ENCODE measurements at regions not wholly inside any gene's neighbourhood (a gene's known extent, or its start where the extent isn't known, plus 50 kb on each side); places are given as distances from the start of the nearest gene placed in this dataset.
A peak's percentile ranks its signal among the peaks of the same experiment; 100 is the strongest.

DNA sequence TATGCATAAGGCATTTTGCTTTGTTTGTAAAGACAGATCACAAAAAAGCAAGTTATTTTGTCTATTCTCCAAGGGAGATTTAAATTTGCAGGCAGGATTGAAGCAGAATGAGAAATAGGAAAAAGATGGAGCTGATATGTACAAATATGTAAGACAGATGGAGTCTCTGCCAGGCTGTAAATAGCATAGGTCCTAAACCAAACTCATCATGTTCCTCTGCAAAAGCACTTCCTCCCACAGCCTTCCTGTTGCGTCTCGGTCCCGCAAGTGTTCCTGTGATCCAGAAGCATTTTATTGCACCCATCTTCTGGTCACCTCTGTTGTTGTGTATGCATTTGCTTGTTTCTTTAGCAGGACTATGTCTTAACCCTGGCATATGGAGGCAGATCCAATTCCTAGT, 95.7 kb upstream of the CLDN10 start:
- DNase-seq, result no peak

DNA sequence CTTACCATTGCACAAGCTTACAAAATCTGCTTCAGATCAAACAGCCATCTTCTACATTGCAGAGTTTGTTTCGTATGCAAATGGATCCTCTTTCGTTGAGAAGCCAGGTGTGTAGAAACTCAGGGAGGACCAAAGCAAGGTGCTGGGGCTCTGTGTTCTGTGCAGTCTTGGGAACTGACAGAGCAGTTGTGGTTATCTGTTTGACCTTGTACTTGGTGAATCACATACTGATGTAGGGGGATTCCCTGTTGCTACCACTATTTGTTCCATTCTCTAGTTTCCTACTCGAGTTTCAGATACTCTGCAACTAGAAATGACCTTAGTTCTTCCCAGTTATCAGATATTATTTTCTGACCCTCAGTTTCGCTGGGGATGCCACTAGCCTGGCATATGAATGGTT, 95.2 kb upstream of the CLDN10 start:
- peak; percentile 31 for DNase-seq

DNA sequence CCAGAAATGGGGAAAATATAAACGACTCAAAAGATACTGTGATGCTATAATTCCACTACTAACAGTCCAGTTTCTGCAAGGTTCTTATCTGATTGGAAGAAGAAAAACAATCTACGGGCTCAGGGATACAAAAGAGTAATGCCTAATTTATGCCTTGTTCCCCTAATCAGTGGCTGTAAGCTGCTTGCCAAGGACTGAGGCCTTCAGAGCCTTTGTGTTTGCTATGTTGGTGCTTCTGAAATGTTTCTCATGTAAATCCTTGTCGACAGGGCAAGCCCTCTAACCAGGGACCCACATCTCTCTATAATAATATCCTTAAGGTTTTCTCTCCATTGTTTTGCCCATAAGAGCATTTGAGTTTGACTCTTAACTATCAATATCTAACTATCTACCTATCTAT, 89.7 kb upstream of the CLDN10 start:
- DNase-seq, result no peak

DNA sequence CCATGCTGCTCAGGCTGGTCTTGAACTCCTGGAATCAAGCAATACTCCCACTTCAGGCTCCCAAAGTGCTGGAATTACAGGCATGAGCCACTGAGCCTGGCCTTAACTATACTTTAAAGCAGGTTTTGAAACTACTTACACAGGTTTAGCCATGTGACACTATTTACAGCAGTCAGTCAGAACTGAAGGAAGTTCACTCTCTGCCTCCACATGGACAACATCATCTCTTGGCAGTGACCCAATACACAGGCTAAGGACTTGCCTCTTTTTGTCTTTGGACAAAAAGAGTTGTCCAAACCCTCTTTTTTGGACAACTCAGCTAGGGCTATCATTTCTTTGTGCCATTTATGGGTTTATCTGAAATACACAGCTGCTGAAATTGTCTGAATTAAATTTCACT, 89.0 kb upstream of the CLDN10 start:
- DNase-seq, result no peak

DNA sequence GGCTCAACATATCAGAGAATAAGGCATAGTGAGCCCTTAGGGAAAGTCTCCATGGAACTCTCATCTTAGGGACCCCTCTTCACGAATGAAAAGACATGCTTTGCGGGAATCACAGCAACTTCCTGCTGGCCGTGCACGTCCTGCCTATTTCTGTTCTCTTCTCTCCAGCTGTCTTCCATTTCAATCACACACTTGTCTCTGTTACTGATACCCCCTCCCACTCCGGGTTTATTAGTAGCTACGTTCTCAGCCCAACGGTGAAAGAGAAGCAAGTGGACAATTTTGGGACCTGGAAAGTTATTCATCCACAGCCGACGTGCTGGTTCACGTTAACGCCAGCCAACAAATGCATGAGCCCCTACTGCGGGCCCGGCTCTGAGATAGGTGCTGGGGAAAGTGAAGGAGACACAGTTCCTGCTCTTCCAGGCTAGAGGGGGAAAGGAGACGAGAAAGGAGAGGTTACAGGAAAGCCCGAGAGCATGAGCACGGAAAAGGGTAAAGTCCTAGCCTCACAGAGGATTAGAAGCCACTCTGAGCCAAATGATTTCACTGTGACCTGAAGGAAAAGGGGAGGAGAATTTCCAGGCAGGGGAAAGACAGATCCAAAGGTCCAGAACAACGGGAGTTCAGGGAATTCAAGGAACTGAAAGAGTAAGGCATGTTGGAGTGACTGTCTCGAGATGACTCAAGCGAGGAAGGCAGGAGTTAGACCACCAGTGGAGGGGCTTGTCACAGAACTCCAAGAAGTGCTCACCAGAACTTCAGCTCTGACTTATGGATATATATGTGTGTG, 81.8 kb upstream of the CLDN10 start:
- DNase-seq, result no peak

DNA sequence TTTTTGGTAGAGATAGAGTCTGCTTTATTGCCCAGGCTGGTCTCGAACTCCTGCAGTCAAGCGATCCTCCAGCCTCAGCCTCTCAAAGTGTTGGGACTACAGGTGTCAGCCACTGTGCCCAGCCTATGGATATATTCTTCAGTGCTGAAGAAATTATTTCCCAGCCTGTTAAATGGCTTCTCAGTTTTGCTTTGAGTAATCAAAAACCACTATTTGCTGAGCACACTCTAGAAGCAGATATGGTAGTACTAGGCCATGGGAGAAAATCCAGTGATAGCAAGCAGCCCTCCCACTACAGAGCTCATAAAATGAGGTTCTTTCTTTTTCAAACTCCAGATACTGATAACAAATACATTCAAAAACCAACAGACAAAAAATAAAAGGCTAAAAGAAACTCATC, 80.6 kb upstream of the CLDN10 start:
- peak; percentile 12 for DNase-seq

DNA sequence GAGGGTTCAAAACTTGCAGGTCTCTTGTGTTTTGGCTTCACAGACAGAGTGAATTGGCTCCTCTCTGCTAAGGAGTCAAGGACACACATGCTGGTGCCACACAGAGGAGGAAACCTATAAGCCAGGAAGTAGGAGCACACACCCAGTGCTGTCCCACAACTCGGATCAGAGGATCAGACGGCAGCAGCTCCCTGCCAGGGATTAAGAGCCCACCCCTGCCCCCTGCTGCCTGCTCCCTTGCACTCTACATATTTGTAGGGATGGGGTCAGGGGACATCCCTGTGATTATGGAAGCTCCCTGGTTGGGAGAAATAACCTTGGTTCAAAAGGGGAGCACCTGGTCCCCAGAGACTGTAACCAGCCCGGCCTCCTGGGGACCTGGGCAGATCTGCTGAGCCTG, 77.5 kb upstream of the CLDN10 start:
- no peak for DNase-seq

DNA sequence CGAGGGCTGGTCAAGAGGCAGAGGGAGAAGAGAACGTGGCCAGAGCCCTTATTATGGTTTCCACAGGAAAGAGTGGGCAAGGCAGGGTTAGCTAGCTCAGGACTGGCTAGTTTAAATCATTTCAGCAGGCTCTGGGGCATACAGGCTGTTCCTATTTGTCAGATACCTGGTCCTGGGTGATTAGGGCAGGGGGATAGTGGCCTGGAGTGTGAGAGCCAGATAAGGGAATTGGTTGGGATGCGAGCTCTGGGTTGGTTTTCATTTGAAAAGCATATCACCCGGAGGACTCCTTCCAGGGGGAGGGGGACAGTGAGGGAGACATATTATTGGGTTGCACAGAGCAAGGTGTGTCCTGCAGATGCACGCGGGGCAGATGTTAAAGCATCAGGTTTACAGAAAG, 75.3 kb upstream of the CLDN10 start:
- no peak for DNase-seq

DNA sequence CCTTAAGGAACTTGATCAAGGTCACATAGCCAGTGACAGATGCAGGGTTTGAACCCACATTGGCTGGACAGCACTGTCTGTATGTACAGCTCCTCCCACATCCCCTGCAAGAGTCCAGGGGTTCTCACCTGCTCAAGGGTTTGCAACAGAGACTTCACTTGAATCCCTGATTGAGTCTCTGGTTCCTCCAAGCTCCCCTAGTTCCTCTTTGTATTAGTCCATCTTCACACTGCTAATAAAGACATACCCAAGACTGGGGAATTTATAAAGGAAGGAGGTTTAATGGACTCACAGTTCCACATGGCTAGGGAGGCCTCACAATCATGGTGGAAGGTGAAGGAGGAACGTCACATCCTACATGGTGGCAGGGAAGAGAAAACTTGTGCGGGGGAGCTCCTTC, 72.8 kb upstream of the CLDN10 start:
- DNase-seq, result no peak

DNA sequence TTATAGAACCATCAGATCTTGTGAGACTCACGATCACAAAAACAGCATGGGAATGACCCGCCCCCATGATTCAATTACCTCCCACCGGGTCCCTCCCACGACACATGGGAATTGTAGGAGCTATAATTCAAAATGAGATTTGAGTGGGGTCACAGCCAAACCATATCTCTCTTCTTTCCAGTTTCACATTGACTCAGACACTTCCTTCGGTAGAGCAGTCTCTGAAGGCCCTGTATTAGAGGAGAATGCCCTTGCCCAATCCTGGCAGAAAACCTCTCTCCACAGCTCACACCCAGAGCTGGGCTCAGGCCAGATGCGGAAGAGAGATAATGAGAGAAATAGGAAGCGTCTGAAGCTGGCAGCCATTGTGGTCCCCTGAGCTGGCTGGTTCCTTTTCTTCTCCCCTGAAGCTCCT, 72.4 kb upstream of the CLDN10 start:
- peak; percentile 72 for DNase-seq

DNA sequence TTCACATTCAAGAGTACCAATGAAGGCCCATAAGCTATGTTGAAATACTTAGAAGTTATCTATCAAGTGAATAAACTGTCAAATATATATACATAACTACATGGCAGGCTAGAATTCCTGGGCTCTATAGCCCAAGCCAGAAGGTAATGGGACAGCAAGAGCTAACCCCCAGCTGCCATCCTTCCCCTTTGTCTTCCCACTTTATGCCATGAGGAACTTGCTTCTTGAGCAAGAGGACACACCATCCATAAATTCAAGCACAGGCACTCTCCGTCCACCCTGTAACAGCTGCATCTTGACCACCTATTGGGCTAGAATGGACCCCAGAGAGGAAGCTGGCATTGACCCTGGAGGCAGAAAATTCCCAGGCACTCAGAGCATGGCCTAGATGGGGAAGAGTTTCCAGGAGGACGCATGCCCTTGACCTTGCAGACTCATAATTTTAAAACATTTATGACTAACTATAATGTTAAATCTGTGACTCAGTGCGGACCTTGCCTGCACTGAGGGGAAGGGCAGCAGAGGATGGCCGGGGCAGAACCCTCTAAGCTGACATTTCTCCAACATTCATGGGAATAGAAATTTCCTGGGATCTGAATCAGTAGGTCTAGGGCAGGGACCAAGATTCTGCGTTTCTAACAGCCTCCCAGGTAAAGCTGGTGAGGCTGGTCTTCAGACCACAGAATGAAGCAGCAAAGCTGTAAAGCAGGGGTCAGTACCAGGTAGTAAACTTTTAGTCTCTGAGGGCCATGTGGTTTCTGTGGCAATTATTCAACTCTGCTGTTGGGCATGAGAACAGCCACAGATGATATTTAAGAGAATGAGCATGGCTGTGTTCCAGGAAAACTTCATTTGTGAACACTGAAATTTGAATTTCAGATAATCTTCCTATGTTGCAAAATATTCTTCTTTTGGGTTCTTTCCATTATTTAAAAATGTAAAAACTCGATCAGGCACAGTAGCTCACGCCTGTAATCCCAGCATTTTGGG, 71.4 kb upstream of the CLDN10 start:
- DNase-seq, result no peak

DNA sequence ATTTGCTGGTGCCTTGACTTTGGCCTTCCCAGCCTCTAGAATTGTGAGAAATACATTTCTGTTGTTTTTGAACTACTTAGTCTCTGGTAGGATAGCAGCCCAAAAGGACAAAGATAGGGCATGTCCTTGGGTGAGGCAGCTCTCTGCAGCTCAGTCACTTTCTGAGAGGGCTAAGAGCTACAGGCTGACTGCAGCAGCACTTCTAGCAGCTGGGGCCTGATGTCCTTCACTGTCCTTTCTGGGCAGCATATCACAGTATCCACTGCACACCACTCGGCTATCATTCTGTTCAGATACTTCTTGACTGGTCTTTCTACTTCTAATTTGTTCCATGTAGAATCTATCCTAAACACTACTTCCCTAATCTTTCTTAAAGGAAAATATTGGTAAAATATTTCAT, 68.5 kb upstream of the CLDN10 start:
- no peak for DNase-seq

DNA sequence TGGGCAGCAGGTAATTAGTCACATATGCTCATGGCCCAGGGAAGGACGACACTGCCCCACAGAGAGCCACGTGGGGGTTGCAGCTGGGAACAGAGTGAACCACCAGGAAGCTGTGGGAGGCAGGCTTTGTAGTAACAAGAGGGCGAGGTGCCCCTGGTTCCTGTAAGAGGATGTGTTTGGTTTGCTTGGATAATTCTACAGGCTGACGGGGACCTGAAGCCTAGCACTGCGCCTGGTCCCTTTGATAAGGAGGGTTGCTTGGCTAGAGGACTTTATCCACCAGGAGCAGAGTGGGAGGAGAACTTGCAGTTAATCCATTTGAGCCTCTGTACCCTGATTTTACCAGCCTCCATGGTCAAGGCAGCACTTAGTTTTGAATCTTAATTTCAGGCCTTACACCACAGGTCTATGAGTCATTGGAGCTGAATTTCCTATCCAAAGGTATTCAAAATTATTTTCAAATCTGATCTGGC, 67.4 kb upstream of the CLDN10 start:
- DNase-seq, result no peak

DNA sequence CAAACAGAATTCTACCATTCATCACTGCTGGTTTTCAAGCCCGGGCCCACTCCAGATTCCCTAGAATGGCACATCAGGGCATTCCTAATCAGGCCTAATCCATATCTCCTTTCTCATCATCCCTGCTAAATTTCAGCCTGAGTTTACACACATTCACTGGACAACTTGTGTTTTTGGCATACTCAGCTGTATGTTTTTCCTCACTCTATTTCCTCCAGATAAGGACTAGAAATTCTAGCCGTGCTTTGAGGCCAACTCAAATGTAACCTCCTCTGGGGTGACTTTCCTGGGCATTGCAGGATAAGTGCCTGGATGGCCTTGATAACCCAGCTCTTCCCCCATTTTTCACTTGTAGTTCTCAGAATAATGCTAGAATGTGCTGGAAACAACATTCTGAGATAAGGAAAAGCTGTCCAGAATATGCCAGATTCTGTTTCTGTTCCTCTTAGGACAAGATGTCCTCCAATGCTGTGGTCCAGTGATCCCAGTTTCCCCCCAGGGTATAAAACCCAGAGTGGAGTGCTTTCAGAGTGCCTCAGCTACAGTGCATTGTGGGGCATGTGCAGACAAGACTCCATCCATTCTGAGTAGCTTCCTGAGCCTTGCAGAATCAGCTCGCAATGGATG, 66.9 kb upstream of the CLDN10 start:
- DNase-seq, result no peak

DNA sequence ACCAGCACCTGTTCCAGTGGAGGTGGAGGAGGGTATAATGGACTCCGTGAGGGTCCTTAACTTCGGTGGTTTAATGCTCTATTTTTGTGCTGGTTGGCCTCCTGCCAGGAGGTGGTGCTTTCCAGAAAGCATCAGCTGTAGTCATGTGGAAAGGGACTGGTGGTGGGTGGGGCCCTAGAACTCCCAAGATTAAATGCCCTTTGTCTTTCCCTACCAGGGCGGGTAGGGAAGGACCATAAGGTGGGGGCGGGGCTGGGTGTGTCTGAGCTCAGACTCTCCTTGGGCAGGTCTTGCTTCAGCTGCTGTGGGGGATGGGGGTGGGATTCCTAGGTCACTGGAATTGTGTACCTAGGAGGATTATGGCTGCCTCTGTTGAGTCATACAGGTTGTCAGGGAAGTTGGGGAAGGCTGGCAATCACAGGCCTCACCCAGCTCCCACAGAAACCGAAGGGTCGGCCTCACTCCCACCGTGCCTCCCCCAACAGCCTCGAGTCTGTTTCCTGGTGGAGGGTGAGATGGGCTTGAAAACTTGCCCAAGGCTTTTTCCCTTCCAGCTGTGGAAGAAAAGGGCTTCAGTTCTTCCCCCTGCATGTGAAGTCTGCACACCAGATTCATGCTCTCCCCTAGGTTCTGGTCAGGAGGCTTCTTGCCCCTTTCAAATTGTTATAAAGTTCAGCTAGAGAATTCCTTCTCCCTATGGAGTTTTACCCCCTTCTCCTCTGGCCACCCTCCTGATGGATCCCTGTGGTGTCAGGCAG, 60.3 kb upstream of the CLDN10 start:
- DNase-seq, result no peak

DNA sequence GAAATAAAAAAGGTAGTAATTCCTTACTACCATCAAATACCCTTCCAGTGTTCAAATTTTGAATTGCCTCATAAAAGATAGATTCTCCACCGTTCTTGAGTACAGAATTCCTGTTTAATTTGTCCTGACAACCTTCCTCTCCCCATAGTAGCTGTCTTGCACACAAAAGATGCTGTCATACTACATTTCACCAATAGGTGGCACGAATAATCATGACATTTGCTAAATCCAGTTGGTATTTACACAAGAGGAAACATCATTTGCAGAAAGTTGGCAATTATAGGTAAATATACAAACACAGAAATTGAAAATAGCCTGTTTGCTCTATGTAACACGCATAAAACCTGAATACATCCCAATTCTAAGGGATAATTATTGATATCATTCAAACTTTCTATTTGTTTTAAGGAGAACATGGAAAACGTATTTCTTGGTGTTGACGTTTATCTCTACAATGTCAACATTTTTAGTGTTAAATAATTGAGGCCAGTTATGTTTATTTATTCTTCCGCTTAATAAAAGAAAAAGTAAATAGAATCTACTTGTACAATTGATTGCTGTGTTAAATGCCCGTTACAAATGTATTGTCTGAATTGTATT, 58.3 kb upstream of the CLDN10 start:
- DNase-seq, result peak; percentile 52

DNA sequence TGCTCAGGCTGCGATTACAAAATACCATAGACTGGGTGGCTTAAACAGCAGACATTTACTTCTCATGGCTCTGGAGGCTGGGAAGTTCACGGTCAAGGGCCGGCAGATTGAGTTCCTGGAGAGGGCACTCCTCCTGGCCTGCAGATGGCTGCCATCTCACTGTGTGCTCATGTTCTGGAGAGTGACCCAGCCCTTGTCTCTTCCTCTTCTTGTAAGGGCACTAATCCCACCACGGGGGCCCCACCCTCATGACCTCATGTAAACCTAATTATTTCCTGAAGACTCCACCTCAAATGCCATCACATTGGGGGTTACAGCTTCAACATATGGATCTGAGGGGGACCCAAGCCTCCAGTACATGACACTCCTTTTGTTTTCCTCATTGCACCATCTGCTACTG, 56.0 kb upstream of the CLDN10 start:
- DNase-seq, result no peak

DNA sequence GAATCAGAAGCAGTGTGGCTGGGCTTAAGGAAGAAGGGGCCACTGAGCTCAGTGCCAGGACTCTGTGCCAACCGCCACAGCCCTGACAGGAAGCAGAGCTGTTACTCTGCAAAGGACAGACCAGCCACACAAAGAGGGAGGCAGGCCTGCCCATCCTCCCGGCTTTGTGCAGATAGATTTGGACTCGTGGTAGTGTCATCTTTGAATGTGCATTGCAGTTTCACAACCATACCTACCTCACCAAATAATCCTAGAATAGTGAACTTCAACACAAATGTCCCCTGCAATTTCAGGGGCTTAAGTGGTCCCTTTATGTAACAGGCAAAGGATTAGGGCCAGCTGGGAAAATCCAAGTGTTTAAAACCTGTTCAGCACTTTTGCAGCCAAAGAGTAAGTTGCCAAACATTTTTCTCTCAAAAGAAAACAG, 55.1 kb upstream of the CLDN10 start:
- DNase-seq, result no peak

DNA sequence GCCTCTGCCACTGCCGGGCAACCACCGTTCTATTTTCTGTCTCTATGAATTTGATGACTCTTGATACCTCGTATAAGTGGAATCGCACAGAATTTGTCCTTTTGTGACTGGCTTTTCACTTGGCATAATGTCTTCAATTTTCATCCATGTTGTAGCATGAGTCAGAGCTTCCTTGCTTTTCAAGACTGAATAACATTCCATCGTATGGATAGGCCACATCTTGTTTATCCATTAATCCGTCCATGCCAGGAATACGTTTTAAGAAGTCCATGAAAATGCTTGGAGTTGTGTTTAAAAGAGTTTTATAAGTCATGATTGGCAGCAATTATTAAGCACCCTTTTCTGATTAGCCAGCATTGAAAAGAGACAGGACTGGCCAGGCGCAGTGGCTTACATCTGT, 53.6 kb upstream of the CLDN10 start:
- no peak for DNase-seq

DNA sequence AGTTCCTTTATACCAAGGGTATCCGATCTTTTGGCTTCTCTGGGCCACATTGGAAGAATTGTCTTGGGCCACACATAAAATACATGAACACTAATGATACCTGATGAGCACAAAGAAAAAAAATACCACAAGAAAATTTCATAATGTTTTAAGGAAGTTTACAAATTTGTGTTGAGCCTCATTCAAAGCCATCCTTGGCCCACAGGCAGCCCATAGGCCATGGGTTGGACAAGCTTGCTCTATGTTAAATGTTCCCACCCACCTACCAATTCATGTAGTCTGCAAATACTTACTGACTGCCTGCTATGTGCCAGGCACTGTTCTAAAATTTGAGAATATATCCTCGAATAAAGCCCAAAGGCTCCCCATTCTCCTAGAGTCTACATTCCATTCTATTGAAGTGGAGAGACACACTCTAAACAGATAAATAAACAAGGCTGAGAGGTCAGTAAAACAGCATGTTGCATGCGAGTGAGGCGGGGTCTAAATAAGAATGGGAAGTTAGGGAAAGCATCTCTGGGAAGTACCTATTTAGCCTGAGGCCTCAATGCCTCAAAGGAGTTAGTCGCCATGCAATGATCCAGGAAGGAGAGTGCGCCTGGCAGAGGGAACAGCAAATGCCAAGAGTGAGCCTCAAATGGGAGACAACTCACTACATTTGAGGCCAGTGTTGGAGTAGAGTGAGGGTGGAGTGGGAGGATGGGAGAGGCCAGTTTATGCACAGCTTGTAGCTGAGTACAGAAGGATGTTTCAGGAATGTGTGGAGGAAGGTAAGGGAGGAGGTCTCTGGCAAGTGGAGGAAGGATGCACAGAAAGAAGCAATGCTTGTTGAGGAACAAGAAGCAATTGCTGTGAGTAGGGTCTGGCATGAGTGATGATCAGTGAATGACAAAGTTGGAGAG, 52.5 kb upstream of the CLDN10 start:
- DNase-seq, result no peak

DNA sequence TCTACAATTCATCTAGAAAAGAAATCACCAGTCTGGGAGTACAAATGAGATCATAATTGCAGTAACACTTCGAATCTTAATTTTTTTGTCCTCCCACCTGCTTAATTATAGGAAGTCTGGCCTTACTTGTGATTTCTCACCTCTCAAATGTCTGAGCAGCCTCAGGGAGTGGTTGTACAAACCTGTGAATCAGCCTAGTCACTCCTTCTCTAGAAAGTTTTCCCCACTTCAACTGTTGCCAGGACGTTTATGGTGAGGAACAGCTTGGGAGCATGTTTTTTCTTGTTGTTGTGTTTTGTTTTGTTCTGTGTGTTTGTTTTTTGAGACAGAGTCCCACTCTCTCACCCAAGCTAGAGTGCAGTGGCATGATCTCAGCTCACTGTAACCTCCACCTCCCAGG, 50.3 kb upstream of the CLDN10 start:
- no peak for DNase-seq
